ENCODE measurements at regions not wholly inside any gene's neighbourhood (a gene's known extent, or its start where the extent isn't known, plus 50 kb on each side); places are given as distances from the start of the nearest gene placed in this dataset.

DNA sequence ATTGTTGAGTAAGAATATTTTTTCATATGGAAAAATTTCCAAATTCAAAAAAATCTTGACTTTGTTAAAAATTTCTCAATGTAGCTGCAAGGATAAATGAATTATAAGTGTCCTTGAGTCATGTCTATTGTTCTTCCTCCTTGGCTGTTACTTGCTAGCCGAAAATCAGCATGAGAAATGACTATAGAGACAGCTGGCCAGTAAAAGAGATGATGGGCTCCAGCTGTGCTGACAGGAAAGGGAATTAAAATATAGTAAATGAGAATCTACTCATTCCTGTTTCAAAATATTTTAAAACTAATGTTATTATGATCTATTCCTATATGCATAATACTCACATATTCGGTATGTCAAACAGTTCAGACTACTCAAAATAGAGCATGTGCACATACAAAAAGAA lies 1292.6 kb downstream of the BRINP3 start:
- no peaks in the 10 kb centered on the region for H3K9me3 ChIP-seq
- POLR2A ChIA-PET = no interaction called here
- 62% methylated on average over 2 of the region's 2 CpGs for WGBS (ENCODE audit: missing lambda C conversion rate)
- DNase-seq (ENCODE audit: low read depth in 1 of 2, low spot score in 1 of 2) = no peak
- no peak overlapping the region for H3K4me2 ChIP-seq
- FAIRE-seq = no peak
- CTCF ChIA-PET = no interaction called here
- no peaks in the 10 kb centered on the region for H3K4me1 ChIP-seq
- no peak for TF ChIP-seq HOXA7 (CRISPR knock-in tag; IDR thresholded peaks at IDR 0.05)
- no peak for TF ChIP-seq CTCF (IDR thresholded peaks at IDR 0.05)
- TF ChIP-seq RNF2 (IDR thresholded peaks at IDR 0.05; ENCODE audit: borderline replicate concordance, low read depth) = no peak
- TF ChIP-seq MAZ (IDR thresholded peaks at IDR 0.05; ENCODE audit: borderline replicate concordance, low read depth, low read length) = no peak
- no peak for TF ChIP-seq CHD2 (IDR thresholded peaks at IDR 0.05; ENCODE audit: low read length, partially characterized antibody)
- no peak for TF ChIP-seq FOXS1 (CRISPR knock-in tag; IDR thresholded peaks at IDR 0.05)
- TF ChIP-seq KDM1A (IDR thresholded peaks at IDR 0.05; ENCODE audit: low read depth) = no peak
- no peak for TF ChIP-seq ZFP36 (IDR thresholded peaks at IDR 0.05; ENCODE audit: borderline replicate concordance, partially characterized antibody)
- no peak for TF ChIP-seq EHF (CRISPR knock-in tag; IDR thresholded peaks at IDR 0.05)
- no peak for TF ChIP-seq NPAS2 (CRISPR knock-in tag; IDR thresholded peaks at IDR 0.05; ENCODE audit: borderline replicate concordance)
- no peak for TF ChIP-seq HES2 (IDR thresholded peaks at IDR 0.05)
- no peak for TF ChIP-seq ZNF302 (CRISPR knock-in tag; IDR thresholded peaks at IDR 0.05)
- no peak for TF ChIP-seq HOXB5 (CRISPR knock-in tag; IDR thresholded peaks at IDR 0.05)
- TF ChIP-seq ZSCAN20 (CRISPR knock-in tag; IDR thresholded peaks at IDR 0.05) = no peak
- no peak for TF ChIP-seq FOSL2 (IDR thresholded peaks at IDR 0.05)
- TF ChIP-seq FOSL2 (CRISPR knock-in tag; IDR thresholded peaks at IDR 0.05) = no peak
- TF ChIP-seq, protein P1, sequence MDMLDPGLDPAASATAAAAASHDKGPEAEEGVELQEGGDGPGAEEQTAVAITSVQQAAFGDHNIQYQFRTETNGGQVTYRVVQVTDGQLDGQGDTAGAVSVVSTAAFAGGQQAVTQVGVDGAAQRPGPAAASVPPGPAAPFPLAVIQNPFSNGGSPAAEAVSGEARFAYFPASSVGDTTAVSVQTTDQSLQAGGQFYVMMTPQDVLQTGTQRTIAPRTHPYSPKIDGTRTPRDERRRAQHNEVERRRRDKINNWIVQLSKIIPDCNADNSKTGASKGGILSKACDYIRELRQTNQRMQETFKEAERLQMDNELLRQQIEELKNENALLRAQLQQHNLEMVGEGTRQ (IDR thresholded peaks at IDR 0.05) = no peak
- TF ChIP-seq HMGXB4 (CRISPR knock-in tag; IDR thresholded peaks at IDR 0.05; ENCODE audit: borderline replicate concordance) = no peak
- TF ChIP-seq CEBPB (IDR thresholded peaks at IDR 0.05) = no peak
- TF ChIP-seq TFCP2L1 (CRISPR knock-in tag; IDR thresholded peaks at IDR 0.05) = no peak
- no peak for TF ChIP-seq HOXB13 (CRISPR knock-in tag; IDR thresholded peaks at IDR 0.05; ENCODE audit: low read depth)
- ATAC-seq = no peak
- H3K27ac ChIP-seq = no peak overlapping the region
- H3K4me3 ChIP-seq = no peak overlapping the region

DNA sequence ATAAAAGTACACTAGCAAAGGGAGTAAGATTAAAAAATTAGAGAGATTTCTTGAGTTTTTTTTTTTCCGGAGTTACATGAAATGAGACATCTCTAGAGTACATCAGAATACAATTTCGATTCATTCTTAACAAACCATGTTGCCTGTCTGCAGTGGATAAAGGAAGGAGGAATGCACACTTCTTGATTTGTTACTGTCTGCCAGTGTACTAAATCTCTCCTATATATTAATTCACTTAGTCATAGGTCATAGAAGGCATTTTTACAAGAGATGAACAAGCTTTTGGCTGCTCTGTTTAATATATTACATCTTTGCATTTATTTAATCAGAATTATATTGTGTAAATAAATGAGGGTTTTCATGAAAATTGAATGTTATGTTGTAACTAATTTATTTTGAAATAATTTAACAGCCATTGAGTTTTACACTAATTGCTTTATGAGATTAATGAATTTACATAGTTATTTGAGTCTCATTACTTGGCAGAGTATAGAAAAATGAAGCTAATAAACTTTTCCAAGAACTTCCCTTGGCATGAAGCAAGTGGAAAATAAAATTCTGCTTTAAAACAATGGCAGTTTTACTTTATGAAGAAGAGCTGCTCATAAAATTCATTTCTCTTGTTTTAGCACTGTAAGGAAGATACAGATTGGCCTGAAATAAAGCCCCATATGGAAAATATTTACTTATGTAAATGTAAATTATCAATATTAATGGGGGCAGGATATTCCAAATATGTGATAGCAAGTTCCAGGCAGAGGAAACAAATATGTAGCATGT lies 1284.7 kb downstream of the BRINP3 start:
- Histone ChIP-seq H3K27ac (no peak overlapping the region), H3K4me1 (no peaks in the 10 kb centered on the region), H3K9me3 (no peaks in the 10 kb centered on the region), H3K4me3 (no peak overlapping the region), H3K4me2 (no peak overlapping the region)
- POLR2A ChIA-PET = no interaction called here
- FAIRE-seq (no peak), ATAC-seq (no peak), DNase-seq (ENCODE audit: low read depth in 1 of 2, low spot score in 1 of 2) (no peak)
- TF ChIP-seq BHLHE40 (IDR thresholded peaks at IDR 0.05; ENCODE audit: low read depth, low read length) (no peak), POLR2A (IDR thresholded peaks at IDR 0.05; ENCODE audit: low read length) (no peak), MYC (IDR thresholded peaks at IDR 0.05; ENCODE audit: borderline replicate concordance, low read length) (no peak), CBX8 (IDR thresholded peaks at IDR 0.05) (no peak), HOXB13 (CRISPR knock-in tag; IDR thresholded peaks at IDR 0.05; ENCODE audit: low read depth) (no peak), MAZ (IDR thresholded peaks at IDR 0.05; ENCODE audit: borderline replicate concordance, low read depth, low read length) (no peak), SREBF2 (IDR thresholded peaks at IDR 0.05) (no peak), ZNF302 (CRISPR knock-in tag; IDR thresholded peaks at IDR 0.05) (no peak), ATOH8 (CRISPR knock-in tag; IDR thresholded peaks at IDR 0.05; ENCODE audit: low read depth) (no peak), HES2 (IDR thresholded peaks at IDR 0.05) (no peak), EHF (CRISPR knock-in tag; IDR thresholded peaks at IDR 0.05) (no peak), FOSL2 (IDR thresholded peaks at IDR 0.05) (no peak), FOSL2 (CRISPR knock-in tag; IDR thresholded peaks at IDR 0.05) (no peak), HOXA7 (CRISPR knock-in tag; IDR thresholded peaks at IDR 0.05) (no peak), EHMT2 (IDR thresholded peaks at IDR 0.05; ENCODE audit: low read depth) (no peak)
- TF ChIP-seq, protein P1 (IDR thresholded peaks at IDR 0.05) = no peak
- TF ChIP-seq, protein P2, sequence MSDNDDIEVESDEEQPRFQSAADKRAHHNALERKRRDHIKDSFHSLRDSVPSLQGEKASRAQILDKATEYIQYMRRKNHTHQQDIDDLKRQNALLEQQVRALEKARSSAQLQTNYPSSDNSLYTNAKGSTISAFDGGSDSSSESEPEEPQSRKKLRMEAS (IDR thresholded peaks at IDR 0.05) = no peak
- CTCF ChIA-PET = no interaction called here
- 56% methylated on average over 2 of the region's 2 CpGs for WGBS (ENCODE audit: missing lambda C conversion rate)

Data from A549 (cell line).